ENCODE measurements at regions not wholly inside any gene's neighbourhood (a gene's known extent, or its start where the extent isn't known, plus 50 kb on each side); places are given as distances from the start of the nearest gene placed in this dataset.

GRCh38 chr13:75938811-75939560 lies 302.9 kb downstream of the LMO7 start:
- peak; percentile 4 for DNase-seq (ENCODE audit: low spot score)

- no peak for DNase-seq (ENCODE audit: low spot score)
Measured at GRCh38 chr13:75936791-75937190, 300.7 kb downstream of the LMO7 start.

- DNase-seq (ENCODE audit: low spot score) = no peak
Measured at GRCh38 chr13:75935805-75936204, 299.7 kb downstream of the LMO7 start.

GRCh38 chr13:75934889-75935288 lies 298.8 kb downstream of the LMO7 start:
- DNase-seq (ENCODE audit: low spot score) = peak; percentile 89

- DNase-seq (ENCODE audit: low spot score) = no peak
Measured at GRCh38 chr13:75932636-75933035, 296.5 kb downstream of the LMO7 start.

GRCh38 chr13:75931116-75931515 lies 295.0 kb downstream of the LMO7 start:
- peak; percentile 78 for DNase-seq (ENCODE audit: low spot score)

GRCh38 chr13:75929076-75929475 lies 292.9 kb downstream of the LMO7 start:
- DNase-seq (ENCODE audit: low spot score) = peak; percentile 37

- DNase-seq (ENCODE audit: low spot score) = no peak
Measured at GRCh38 chr13:75927183-75927669, 291.1 kb downstream of the LMO7 start.

GRCh38 chr13:75920536-75920935 lies 284.4 kb downstream of the LMO7 start:
- DNase-seq (ENCODE audit: low spot score) = no peak

- DNase-seq (ENCODE audit: low spot score) = no peak
Measured at GRCh38 chr13:75919660-75920199, 283.6 kb downstream of the LMO7 start.

- no peak for DNase-seq (ENCODE audit: low spot score)
Measured at GRCh38 chr13:75915066-75915465, 278.9 kb downstream of the LMO7 start.

GRCh38 chr13:75913925-75914324 lies 277.8 kb downstream of the LMO7 start:
- DNase-seq (ENCODE audit: low spot score) = no peak

- DNase-seq (ENCODE audit: low spot score) = no peak
Measured at GRCh38 chr13:75910591-75910990, 274.5 kb downstream of the LMO7 start.

All from kidney tubule cell (primary cell).